ACC112 (cell line): ENCODE measurements at regions not wholly inside any gene's neighbourhood (a gene's known extent, or its start where the extent isn't known, plus 50 kb on each side); places are given as distances from the start of the nearest gene placed in this dataset.

Experiments used
- H2AFZ ChIP-seq: fragments of 200-600 bp; sonication (generic); one replicate; pipeline ENCODE4 v1.6.0; 2017; ENCODE audit warnings: antibody characterized with exemption, low read length; ENCODE audit not compliant: unreplicated experiment
- H3K27ac ChIP-seq: fragments of 200-600 bp; sonication (generic); 2 replicates; pipeline ENCODE4 v1.5.1; 2014; ENCODE audit warnings: low read depth, mild to moderate bottlenecking, antibody characterized with exemption, low read length, moderate library complexity
- H3K27me3 ChIP-seq: fragments of 200-600 bp; sonication (generic); 2 replicates; pipeline ENCODE4 v1.6.1; 2014; ENCODE audit warnings: mild to moderate bottlenecking, antibody characterized with exemption, low read length, moderate library complexity, mixed read lengths; ENCODE audit not compliant: insufficient read depth
- H3K36me3 ChIP-seq: fragments of 200-600 bp; sonication (generic); 2 replicates; pipeline ENCODE4 v1.6.1; 2016; ENCODE audit warnings: mild to moderate bottlenecking, antibody characterized with exemption, low read length, moderate library complexity, mixed read lengths; ENCODE audit not compliant: insufficient read depth
- H3K4me1 ChIP-seq: fragments of 200-600 bp; sonication (generic); one replicate; pipeline ENCODE4 v1.6.1; 2016; ENCODE audit warnings: low read length, mixed read lengths; ENCODE audit not compliant: insufficient read depth, unreplicated experiment, control insufficient read depth
- H3K4me3 ChIP-seq: fragments of 200-600 bp; sonication (generic); 2 replicates; pipeline ENCODE4 v1.5.1; 2014; ENCODE audit warnings: mild to moderate bottlenecking, low read depth, low read length
- H3K79me2 ChIP-seq: fragments of 200-600 bp; sonication (generic); one replicate; pipeline ENCODE4 v1.6.0; 2016; ENCODE audit warnings: low read length; ENCODE audit not compliant: control insufficient read depth, unreplicated experiment, insufficient read depth

GRCh38 chr2:136582628-136583205 lies 182.6 kb upstream of the THSD7B start:
- H2AFZ ChIP-seq: no peak overlapping the region
- H3K4me1 ChIP-seq: no peaks in the 10 kb centered on the region
- H3K79me2 ChIP-seq: no peaks in the 10 kb centered on the region
- H3K27ac ChIP-seq: no peak overlapping the region
- no peaks in the 10 kb centered on the region for H3K36me3 ChIP-seq
- no peaks in the 10 kb centered on the region for H3K27me3 ChIP-seq
- no peak overlapping the region for H3K4me3 ChIP-seq

GRCh38 chr2:136572335-136572734 lies 193.0 kb upstream of the THSD7B start:
- Histone ChIP-seq H3K27ac (no peak overlapping the region), H3K36me3 (no peaks in the 10 kb centered on the region), H3K79me2 (no peaks in the 10 kb centered on the region), H2AFZ (no peak overlapping the region), H3K4me1 (no peaks in the 10 kb centered on the region), H3K27me3 (no peaks in the 10 kb centered on the region), H3K4me3 (no peak overlapping the region)

GRCh38 chr2:136557203-136557602 lies 208.1 kb upstream of the THSD7B start:
- no peak overlapping the region for H2AFZ ChIP-seq
- no peak overlapping the region for H3K4me3 ChIP-seq
- no peaks in the 10 kb centered on the region for H3K36me3 ChIP-seq
- H3K4me1 ChIP-seq: no peaks in the 10 kb centered on the region
- H3K27ac ChIP-seq: no peak overlapping the region
- H3K27me3 ChIP-seq: no peaks in the 10 kb centered on the region
- no peaks in the 10 kb centered on the region for H3K79me2 ChIP-seq

GRCh38 chr2:136550181-136550580 lies 215.2 kb upstream of the THSD7B start:
- Histone ChIP-seq H3K4me3 (no peak overlapping the region), H2AFZ (no peak overlapping the region), H3K79me2 (no peaks in the 10 kb centered on the region), H3K27ac (no peak overlapping the region), H3K4me1 (no peaks in the 10 kb centered on the region), H3K27me3 (no peaks in the 10 kb centered on the region), H3K36me3 (no peaks in the 10 kb centered on the region)

GRCh38 chr2:136539355-136539754 lies 226.0 kb upstream of the THSD7B start:
- H3K36me3 ChIP-seq: no peaks in the 10 kb centered on the region
- H3K27ac ChIP-seq: no peak overlapping the region
- no peaks in the 10 kb centered on the region for H3K4me1 ChIP-seq
- H2AFZ ChIP-seq: no peak overlapping the region
- H3K27me3 ChIP-seq: no peaks in the 10 kb centered on the region
- no peak overlapping the region for H3K4me3 ChIP-seq
- H3K79me2 ChIP-seq: no peaks in the 10 kb centered on the region

GRCh38 chr2:136538489-136538888 lies 226.9 kb upstream of the THSD7B start:
- H3K36me3 ChIP-seq: no peaks in the 10 kb centered on the region
- H3K27ac ChIP-seq: no peak overlapping the region
- H3K4me3 ChIP-seq: no peak overlapping the region
- no peaks in the 10 kb centered on the region for H3K79me2 ChIP-seq
- no peaks in the 10 kb centered on the region for H3K4me1 ChIP-seq
- H2AFZ ChIP-seq: no peak overlapping the region
- H3K27me3 ChIP-seq: no peaks in the 10 kb centered on the region

- Histone ChIP-seq H3K27me3 (no peaks in the 10 kb centered on the region), H3K4me3 (no peak overlapping the region), H3K27ac (no peak overlapping the region), H2AFZ (no peak overlapping the region), H3K36me3 (no peaks in the 10 kb centered on the region), H3K4me1 (no peaks in the 10 kb centered on the region), H3K79me2 (no peaks in the 10 kb centered on the region)
Measured at GRCh38 chr2:136534811-136535210, 230.5 kb upstream of the THSD7B start.

GRCh38 chr2:136532171-136532570 lies 233.2 kb upstream of the THSD7B start:
- no peak overlapping the region for H3K27ac ChIP-seq
- no peaks in the 10 kb centered on the region for H3K4me1 ChIP-seq

GRCh38 chr2:136531731-136532130 lies 233.6 kb upstream of the THSD7B start:
- Histone ChIP-seq H3K4me3 (no peak overlapping the region), H3K27ac (no peak overlapping the region), H3K4me1 (no peaks in the 10 kb centered on the region), H3K36me3 (no peaks in the 10 kb centered on the region), H2AFZ (no peak overlapping the region), H3K27me3 (no peaks in the 10 kb centered on the region), H3K79me2 (no peaks in the 10 kb centered on the region)

More at GRCh38 chr2:136532171-136532570, 233.2 kb upstream of the THSD7B start:
- Histone ChIP-seq H3K79me2 (no peaks in the 10 kb centered on the region), H3K36me3 (no peaks in the 10 kb centered on the region), H3K4me3 (no peak overlapping the region), H2AFZ (no peak overlapping the region), H3K27me3 (no peaks in the 10 kb centered on the region)

- no peaks in the 10 kb centered on the region for H3K4me1 ChIP-seq
Measured at GRCh38 chr2:136530146-136530545, 235.2 kb upstream of the THSD7B start.

GRCh38 chr2:136527560-136527959 lies 237.8 kb upstream of the THSD7B start:
- Histone ChIP-seq H2AFZ (no peak overlapping the region), H3K4me1 (no peaks in the 10 kb centered on the region), H3K27me3 (no peaks in the 10 kb centered on the region), H3K79me2 (no peaks in the 10 kb centered on the region), H3K36me3 (no peaks in the 10 kb centered on the region), H3K4me3 (no peak overlapping the region), H3K27ac (no peak overlapping the region)

More at GRCh38 chr2:136530146-136530545, 235.2 kb upstream of the THSD7B start:
- H3K4me3 ChIP-seq: no peak overlapping the region
- H3K79me2 ChIP-seq: no peaks in the 10 kb centered on the region
- H2AFZ ChIP-seq: no peak overlapping the region
- no peaks in the 10 kb centered on the region for H3K36me3 ChIP-seq
- no peak overlapping the region for H3K27ac ChIP-seq
- no peaks in the 10 kb centered on the region for H3K27me3 ChIP-seq
